HG02973 (cell line): ENCODE measurements at regions not wholly inside any gene's neighbourhood (a gene's known extent, or its start where the extent isn't known, plus 50 kb on each side); places are given as distances from the start of the nearest gene placed in this dataset.

Experiments
- ATAC-seq: cut with Tn5 transposase; IDR thresholded peaks from one replicate; pipeline ENCODE4 v1.9.1; 2021; ENCODE audit warnings: moderate library complexity; ENCODE audit not compliant: unreplicated experiment

- no peak for ATAC-seq
These were observed 629.7 kb downstream of the LIG4 start for GRCh38 chr13:107585469-107586180.

DNA sequence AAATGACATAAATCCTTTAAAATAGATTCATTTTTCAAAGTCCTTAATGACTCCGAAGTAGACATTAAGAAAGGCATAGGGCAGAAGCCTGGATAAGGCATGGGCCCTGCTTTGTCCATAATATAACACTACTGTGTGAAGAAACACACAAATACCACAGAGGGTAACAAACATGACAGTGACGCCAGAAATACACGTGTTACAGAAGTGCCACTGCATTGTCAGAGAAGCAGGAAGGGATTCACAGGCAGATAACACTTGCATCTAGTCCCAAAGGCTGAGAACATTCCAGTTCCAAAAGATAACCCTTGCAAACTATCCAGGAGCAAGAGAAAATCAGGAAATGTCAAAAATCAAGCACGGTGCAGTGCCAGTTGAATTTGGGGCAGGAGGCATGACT is 633.2 kb downstream of the LIG4 start:
- ATAC-seq, result no peak

DNA sequence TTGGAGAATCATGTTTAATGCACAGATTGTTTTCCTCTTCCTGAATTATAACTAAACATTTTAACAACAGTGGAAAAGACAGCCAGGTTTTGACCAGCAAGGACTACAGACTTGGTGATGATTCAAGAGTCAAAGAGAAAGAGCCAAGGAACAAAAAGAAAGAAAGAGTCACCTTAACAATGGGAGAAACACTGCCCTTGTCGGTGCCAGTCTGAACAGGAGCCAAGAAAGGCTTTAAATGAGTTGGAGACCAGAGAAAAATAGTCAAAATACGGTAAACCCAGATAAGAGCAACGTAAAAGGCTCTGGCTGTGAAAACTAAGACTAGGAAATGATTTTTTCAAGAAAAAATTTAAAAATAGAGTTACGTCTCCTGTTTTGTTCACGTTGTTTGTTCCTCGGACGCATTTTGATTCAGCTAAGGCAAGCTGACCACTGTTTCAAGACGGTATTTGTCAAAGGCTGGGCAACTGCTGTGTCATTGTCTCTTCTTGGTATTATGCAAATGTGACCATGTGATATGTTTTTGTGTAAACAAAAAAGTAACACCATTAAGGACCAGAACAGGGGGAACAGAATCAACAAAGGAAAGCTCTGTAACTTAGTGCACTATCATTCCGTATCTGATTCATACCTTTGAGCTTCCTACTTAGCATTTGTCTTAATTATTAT is 634.5 kb downstream of the LIG4 start:
- no peak for ATAC-seq

DNA sequence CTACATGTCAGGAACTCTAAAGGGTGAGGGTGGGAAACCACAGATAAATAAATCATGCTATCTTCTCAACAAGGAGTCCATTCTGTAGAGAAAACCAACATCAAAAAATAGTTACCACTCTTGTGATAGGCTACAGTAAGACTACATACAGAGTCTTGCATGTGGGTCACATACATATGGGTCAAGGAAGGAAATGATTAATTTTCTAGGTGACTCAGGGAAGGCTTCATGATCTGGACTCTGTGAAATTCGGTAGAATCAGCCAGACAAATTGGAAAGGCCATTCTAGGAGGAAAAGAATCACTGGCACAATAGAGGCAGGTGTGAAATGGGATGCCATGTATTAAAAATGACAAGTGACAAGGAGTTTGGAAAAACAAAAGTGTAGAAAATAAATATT is 638.9 kb downstream of the LIG4 start:
- no peak for ATAC-seq

DNA sequence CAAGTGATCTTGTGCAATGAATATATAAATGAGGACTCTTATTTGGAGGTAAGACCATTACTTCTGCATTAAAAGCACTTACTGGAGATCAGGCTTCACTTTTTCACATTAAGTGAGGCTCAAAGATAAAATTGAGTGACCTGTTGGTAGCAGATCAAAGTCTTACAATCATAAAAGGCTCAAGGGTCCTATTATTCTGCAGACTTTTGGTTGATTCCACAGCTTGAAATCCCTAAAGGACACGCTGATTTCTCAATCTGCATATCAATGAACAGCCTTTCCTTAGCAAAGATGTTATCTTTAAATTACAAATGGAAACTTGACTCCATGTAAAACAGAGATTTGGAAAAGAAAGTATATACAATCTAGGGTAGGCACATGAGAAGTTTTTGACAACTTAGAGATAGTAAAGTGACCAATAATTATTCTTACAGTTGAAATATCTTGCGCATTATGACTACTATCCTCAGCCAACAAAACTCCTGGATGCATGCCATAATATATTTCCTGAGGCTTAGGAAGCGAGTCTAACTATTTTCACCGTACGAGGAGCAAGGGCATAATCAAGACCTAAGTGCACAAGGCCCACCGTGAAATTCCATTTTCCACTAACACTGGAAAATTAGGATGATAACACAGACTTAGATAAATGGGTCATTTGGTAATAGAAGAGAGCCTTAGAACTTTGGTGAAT is 640.7 kb downstream of the LIG4 start:
- ATAC-seq, result no peak

- ATAC-seq, result no peak
These were observed 642.2 kb downstream of the LIG4 start for GRCh38 chr13:107573184-107573583.

GRCh38 chr13:107572156-107572555 is 643.2 kb downstream of the LIG4 start:
- no peak for ATAC-seq

DNA sequence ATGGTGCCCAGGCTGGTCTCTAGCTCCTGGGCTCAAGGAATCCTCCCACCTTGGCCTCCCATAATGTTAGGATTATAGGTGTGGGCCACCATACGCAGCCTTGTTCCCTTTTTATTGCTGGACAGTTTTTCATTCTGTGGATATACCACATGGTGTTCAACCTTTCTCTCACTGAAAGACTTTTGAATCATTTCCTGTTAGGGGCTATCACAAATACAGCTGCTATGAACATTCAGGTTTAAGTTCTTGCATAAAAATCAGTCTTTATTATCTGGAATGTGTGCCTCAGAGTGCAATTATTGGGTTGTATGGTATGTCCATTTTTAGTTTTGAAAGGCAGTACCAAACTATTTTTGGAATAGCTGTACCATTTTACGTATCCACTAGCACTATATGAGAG is 647.2 kb downstream of the LIG4 start:
- no peak for ATAC-seq

GRCh38 chr13:107563099-107563925 is 652.0 kb downstream of the LIG4 start:
- ATAC-seq, result no peak

- ATAC-seq, result no peak
These were observed 653.1 kb downstream of the LIG4 start for GRCh38 chr13:107562203-107562602.

DNA sequence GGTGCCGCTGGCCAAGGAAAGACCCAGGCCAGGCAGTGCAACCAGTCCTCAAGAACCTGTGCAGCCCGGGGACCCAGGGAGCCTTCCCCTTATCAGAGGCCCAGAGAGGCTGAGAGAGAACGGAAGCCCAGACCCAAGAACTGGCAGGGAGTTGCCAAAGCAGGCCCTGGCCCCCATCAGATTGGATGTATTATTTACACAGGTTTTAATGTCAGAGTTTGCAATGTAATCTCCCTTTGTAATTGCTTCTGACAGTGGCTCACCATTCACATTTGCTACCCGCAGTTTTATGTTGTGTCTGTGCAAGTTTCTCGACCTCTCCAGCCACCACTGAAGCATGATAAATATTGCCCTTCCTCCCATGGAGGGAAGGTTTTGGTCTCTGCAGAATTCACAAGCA is 660.9 kb downstream of the LIG4 start:
- no peak for ATAC-seq

DNA sequence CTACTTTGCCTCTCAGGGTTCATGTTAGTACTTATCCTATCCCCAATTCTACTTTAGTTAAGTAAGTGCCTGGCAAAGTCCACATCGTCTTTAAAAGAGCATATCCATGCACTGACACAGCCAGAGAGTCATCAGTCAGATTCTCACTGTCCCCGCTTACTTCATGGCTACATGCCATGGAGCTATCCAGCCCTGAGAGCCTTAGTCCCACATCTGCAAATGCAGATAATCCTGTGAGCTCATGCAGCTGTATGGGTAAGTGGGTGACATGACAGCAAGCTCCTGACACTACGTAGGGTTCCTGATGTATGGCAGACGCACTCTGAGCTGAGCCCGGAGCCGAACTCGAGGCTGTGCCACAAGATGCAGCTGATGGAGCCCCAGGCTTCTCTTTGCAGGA is 661.5 kb downstream of the LIG4 start:
- no peak for ATAC-seq

DNA sequence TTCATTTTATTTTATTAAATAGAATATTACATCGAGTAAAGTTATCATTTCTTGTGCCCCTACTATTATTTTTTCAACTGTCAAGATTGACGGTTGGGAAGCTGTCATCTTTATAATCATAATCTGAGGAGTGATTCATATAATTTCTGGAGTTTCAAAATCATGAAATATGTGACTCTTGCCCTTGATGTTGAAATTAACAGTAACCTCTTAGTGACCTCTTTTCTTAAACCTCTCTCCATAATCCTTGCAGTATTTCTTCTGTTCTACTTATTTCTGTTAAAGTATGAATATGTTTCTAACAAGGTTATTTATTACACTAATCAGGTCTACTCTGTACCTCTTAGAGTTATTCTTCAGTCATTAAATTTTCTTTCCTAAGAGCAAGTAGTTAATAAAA is 663.8 kb downstream of the LIG4 start:
- no peak for ATAC-seq

- ATAC-seq, result no peak
These were observed 667.0 kb downstream of the LIG4 start for GRCh38 chr13:107548338-107548737.

DNA sequence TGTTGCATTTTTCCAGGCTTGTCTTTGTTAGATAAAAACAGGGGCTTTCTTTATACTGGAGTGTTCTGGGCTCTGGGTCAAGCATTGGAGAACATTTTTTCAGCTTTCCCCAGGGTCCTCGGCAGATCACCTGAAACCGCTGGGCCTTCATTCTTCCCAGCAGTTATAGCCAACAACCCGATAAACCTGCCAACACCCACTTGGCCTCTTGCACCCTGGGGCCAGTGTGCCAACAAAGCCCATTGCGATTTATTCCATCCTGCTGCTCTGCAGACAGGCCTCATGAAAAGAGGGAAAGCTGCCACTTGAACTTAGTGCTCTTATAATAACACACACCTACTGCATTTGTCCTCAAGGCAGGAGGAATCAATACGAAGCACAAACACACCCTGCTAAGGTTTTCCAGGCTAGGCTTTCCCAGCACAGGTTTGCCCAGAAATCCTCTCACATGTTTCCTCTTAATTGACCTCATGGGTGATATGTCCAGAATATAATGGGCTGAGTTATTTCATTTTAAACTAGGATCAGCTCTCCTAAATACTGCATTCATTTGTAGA is 669.3 kb downstream of the LIG4 start:
- ATAC-seq, result no peak

DNA sequence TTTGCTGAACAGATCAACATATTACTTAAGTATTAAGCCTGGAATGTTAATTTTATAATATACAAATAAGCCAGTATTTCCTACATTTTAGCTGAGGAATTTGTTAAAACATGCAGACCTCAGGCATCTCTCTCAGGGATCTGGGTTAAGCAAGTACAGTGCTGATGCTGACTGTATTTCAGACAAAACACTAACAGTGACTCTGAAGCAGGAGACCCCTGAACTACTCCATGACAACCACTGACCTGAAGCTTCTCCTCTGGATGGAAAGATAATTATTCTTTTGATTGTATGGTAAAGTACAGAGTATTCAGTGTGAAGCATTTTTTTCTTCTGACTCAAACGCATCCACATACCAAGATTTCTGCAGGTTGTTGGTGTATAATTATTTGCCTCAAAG is 680.8 kb downstream of the LIG4 start:
- no peak for ATAC-seq

DNA sequence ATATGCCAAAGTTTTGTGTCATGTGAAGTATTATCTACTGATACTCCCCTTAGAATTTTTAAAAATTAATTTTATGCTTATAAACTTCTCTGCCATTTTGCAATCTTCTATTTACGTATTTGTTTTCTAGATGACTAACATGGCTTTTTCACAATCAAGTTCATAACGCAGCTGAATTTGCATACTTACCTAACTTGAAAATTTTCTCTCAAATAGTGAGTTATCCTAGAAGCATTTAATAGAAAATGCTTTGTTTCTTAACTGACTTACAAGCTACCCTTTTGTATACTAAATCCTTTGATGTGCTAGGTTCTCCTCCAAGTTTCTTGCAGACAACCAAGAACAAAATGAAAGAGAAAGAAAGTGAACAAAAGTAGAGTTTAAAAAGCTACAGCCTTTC is 683.5 kb downstream of the LIG4 start:
- ATAC-seq, result no peak

GRCh38 chr13:107531180-107531579 is 684.2 kb downstream of the LIG4 start:
- no peak for ATAC-seq

- ATAC-seq, result no peak
These were observed 686.3 kb downstream of the LIG4 start for GRCh38 chr13:107529035-107529434.

DNA sequence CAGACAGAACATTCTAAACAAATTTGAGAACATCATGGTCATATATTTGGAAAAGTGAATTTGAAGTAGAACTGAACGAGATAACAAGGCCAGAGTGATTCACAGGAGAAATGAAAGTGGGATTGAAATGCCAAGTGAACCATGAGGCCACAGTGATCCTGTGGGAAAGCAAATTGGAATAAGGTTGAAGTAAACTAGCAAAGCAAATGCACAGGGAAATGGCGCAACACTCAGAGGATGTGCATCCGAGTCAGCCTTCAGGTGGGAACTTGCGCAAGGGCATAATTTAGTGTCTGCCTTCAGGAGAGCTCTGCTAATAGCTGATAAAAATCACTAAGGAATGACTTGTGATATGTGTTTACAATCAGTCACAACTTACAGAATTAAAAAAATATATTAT is 696.6 kb downstream of the LIG4 start:
- ATAC-seq, result no peak

DNA sequence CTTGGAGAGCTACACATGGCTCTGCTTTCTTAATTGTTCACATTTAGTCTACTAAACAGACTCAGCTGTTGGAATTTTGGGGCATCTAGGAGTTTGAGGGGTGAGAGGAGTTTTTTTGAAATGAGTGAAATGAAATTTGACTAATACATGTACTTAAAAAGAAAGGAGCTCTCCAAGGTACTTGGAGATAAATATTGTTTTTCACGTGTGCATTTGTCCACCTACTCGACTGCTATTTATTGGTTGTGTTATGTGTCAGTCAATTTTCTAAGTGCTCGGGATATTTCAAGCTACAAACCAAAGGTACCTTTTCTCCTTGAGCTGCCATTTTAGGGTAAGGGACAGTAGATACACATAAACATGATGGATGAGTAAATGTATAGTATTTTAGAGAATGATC is 697.0 kb downstream of the LIG4 start:
- no peak for ATAC-seq
